OCI-LY3 (cell line): ENCODE measurements at regions not wholly inside any gene's neighbourhood (a gene's known extent, or its start where the extent isn't known, plus 50 kb on each side); places are given as distances from the start of the nearest gene placed in this dataset.

Experiments
- EZH2phosphoT487 ChIP-seq: fragments of 200-600 bp; shearing (Covaris generic); IDR thresholded peaks from 2 replicates; pipeline ENCODE4 v1.6.1; 2018; ENCODE audit warnings: antibody characterized with exemption, mixed run types, low read depth
- TF ChIP-seq, protein P1 (sequence below): fragments of 200-600, 300-600 bp; sonication (generic); IDR thresholded peaks from 2 replicates; pipeline ENCODE4 v1.5.1; 2014; ENCODE audit warnings: antibody characterized with exemption, low read length, low read depth

DNA sequence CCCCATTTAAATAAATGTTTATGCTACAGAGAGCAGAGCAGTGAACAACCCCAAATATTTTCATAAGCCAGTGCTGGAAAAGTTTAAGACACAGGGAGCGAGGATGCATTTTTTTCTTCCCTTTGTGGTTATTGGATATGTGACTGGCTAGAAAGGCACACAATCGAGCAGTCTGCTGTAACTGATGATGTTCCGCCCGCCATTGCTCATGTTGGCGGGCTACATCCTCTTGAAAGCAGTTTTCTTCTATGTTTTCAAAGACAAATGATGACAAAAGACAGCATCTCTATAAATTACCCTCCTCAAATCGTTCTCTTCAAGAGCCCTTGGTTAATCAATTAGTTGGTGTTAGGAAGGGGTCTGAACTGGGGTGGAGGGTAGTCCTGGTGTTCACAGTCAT, 269.8 kb downstream of the SKAP2 start:
- TF ChIP-seq, protein P1, sequence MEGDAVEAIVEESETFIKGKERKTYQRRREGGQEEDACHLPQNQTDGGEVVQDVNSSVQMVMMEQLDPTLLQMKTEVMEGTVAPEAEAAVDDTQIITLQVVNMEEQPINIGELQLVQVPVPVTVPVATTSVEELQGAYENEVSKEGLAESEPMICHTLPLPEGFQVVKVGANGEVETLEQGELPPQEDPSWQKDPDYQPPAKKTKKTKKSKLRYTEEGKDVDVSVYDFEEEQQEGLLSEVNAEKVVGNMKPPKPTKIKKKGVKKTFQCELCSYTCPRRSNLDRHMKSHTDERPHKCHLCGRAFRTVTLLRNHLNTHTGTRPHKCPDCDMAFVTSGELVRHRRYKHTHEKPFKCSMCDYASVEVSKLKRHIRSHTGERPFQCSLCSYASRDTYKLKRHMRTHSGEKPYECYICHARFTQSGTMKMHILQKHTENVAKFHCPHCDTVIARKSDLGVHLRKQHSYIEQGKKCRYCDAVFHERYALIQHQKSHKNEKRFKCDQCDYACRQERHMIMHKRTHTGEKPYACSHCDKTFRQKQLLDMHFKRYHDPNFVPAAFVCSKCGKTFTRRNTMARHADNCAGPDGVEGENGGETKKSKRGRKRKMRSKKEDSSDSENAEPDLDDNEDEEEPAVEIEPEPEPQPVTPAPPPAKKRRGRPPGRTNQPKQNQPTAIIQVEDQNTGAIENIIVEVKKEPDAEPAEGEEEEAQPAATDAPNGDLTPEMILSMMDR, result no peak
- no peak for TF ChIP-seq EZH2phosphoT487
